Endothelial cell of umbilical vein (primary cell): ENCODE measurements at regions not wholly inside any gene's neighbourhood (a gene's known extent, or its start where the extent isn't known, plus 50 kb on each side); places are given as distances from the start of the nearest gene placed in this dataset.

Source experiments
- BruUV-seq: library from RNA; stranded (reverse); fragments of 400-500 nt; replicated peaks from 2 replicates; lab custom pipeline; 2021; lab: Mats Ljungman, UMichigan
- CTCF ChIA-PET: fragments of 300-600, 350-600 bp; sonication (Branson Sonifier 250); formaldehyde crosslinking; loops from one replicate; lab custom pipeline; 2021; ENCODE audit warnings: antibody characterized with exemption, inconsistent platforms; lab: Charles Lee
- POLR2A ChIA-PET: fragments of 300-600, 350-600 bp; sonication (Branson Sonifier 250); formaldehyde crosslinking; loops from one replicate; lab custom pipeline; 2021; ENCODE audit warnings: antibody characterized with exemption, inconsistent platforms; lab: Charles Lee
- DNase-seq: peaks from one replicate; pipeline ENCODE4 v3.0.0-alpha.2; 2011; ENCODE audit warnings: low read depth, low spot score
- FAIRE-seq: peaks from 2 replicates; lab custom pipeline; 2011; peaks lifted over from hg19 to GRCh38; lab: Jason Lieb, UNC
- H2AFZ ChIP-seq: 2 replicates; pipeline ENCODE4 v1.6.0; 2012; ENCODE audit warnings: low read depth, low read length, control low read depth, inconsistent platforms
- H3K27ac ChIP-seq: 2 replicates; pipeline ENCODE4 v1.5.1; 2011; ENCODE audit warnings: low read depth, mild to moderate bottlenecking, control low read depth, low read length, moderate library complexity; ENCODE audit not compliant: insufficient read depth
- H3K27me3 ChIP-seq, 2 experiments: 2 replicates each; pipeline versions ENCODE4 v1.6.0 to v1.6.1; 2011; ENCODE audit warnings: low read length in 2 of 2, mixed read lengths in 1 of 2; ENCODE audit not compliant: control insufficient read depth in 2 of 2, insufficient read depth in 2 of 2
- H3K36me3 ChIP-seq, 2 experiments: 2 replicates in 1 of 2; 3 replicates in 1 of 2; pipeline ENCODE4 v1.5.1; 2011; ENCODE audit warnings: low read length in 2 of 2, mild to moderate bottlenecking in 1 of 2, moderate library complexity in 1 of 2; ENCODE audit not compliant: control insufficient read depth in 2 of 2, insufficient read depth in 2 of 2; ENCODE audit errors: extremely low read depth in 1 of 2
- H3K4me1 ChIP-seq: 3 replicates; pipeline ENCODE4 v1.5.1; 2011; ENCODE audit warnings: mild to moderate bottlenecking, low read length; ENCODE audit not compliant: control insufficient read depth, insufficient read depth; ENCODE audit errors: extremely low read depth
- H3K4me2 ChIP-seq: 2 replicates; pipeline ENCODE4 v1.6.1; 2011; ENCODE audit warnings: low read length, control low read depth, mixed read lengths; ENCODE audit not compliant: insufficient read depth
- H3K4me3 ChIP-seq, 3 experiments: fragments of 200-600 bp in 1 of 3; sonication (generic), shearing (Covaris generic) in 1 of 3; replicated peaks in 1 of 3; 2 replicates each; pipeline ENCODE4 v1.5.1; 2011 to 2016; ENCODE audit warnings: control low read depth in 3 of 3, low read length in 3 of 3, mild to moderate bottlenecking in 2 of 3, inconsistent platforms in 1 of 3, low read depth in 1 of 3, moderate library complexity in 1 of 3; ENCODE audit not compliant: insufficient read depth in 1 of 3
- H3K79me2 ChIP-seq: 2 replicates; pipeline ENCODE4 v1.6.0; 2012; ENCODE audit warnings: low read length, inconsistent platforms; ENCODE audit not compliant: control insufficient read depth, insufficient read depth
- H3K9ac ChIP-seq: replicated peaks from 2 replicates; pipeline ENCODE3; 2011; ENCODE audit warnings: low read length, control low read depth; ENCODE audit not compliant: insufficient read depth; ENCODE audit errors: extremely low read depth
- H3K9me1 ChIP-seq: replicated peaks from 3 replicates; pipeline ENCODE4 v1.6.0; 2011; ENCODE audit warnings: mild to moderate bottlenecking, low read length; ENCODE audit not compliant: control insufficient read depth, insufficient read depth; ENCODE audit errors: extremely low read depth
- H3K9me3 ChIP-seq: replicated peaks from 2 replicates; pipeline ENCODE4 v1.5.1; 2012; ENCODE audit warnings: low read length, inconsistent platforms; ENCODE audit not compliant: control insufficient read depth, insufficient read depth
- H4K20me1 ChIP-seq: replicated peaks from 2 replicates; pipeline ENCODE3; 2011; ENCODE audit warnings: mild to moderate bottlenecking, low read length; ENCODE audit not compliant: control insufficient read depth, insufficient read depth; ENCODE audit errors: extremely low read depth
- EZH2 ChIP-seq: IDR thresholded peaks from 2 replicates; pipeline ENCODE4 v1.6.1; 2012; ENCODE audit warnings: borderline replicate concordance, low read depth, mild to moderate bottlenecking, moderate library complexity, low read length, inconsistent platforms; ENCODE audit not compliant: severe bottlenecking
- FOS ChIP-seq: IDR thresholded peaks from 2 replicates; pipeline ENCODE4 v1.6.1; 2011; ENCODE audit warnings: mild to moderate bottlenecking, low read length, moderate library complexity, borderline replicate concordance; ENCODE audit not compliant: insufficient read depth
- GATA2 ChIP-seq: IDR thresholded peaks from 2 replicates; pipeline ENCODE4 v1.7.0; 2011; ENCODE audit warnings: low read depth, mild to moderate bottlenecking, moderate library complexity, mixed read lengths, low read length; ENCODE audit not compliant: insufficient read length, insufficient read depth
- JUN ChIP-seq: IDR thresholded peaks from 2 replicates; pipeline ENCODE4 v1.6.1; 2011; ENCODE audit warnings: borderline replicate concordance, low read depth; ENCODE audit not compliant: insufficient read length, insufficient read depth
- MYC ChIP-seq: IDR thresholded peaks from one replicate; pipeline ENCODE4 v1.6.1; 2011; ENCODE audit warnings: mild to moderate bottlenecking, low read depth, low read length
- POLR2A ChIP-seq: IDR thresholded peaks from 2 replicates; pipeline ENCODE4 v1.6.1; 2012; ENCODE audit warnings: low read depth, mild to moderate bottlenecking, control low read depth, low read length
- POLR2AphosphoS5 ChIP-seq: IDR thresholded peaks from 2 replicates; pipeline ENCODE4 v1.6.1; 2012; ENCODE audit warnings: low read depth, mild to moderate bottlenecking, control low read depth, low read length, moderate library complexity; ENCODE audit not compliant: insufficient read depth
- dilution Hi-C: fragments of 300-500 bp; cut with MboI; formaldehyde crosslinking; loops from one replicate; pipeline ENCODE4 v1.15.0; 2019; ENCODE audit warnings: low sequenced_read_pairs; ENCODE audit not compliant: extremely low pct_ligation_motif_present
- intact Hi-C: fragments of 100-400 bp; cut with micrococcal nuclease; formaldehyde crosslinking; loops from one replicate; pipeline ENCODE4 v1.10.0; 2022
- TF ChIP-seq, protein P1 (sequence below), 2 donors: IDR thresholded peaks; 1 replicate in 1 of 2; 2 replicates in 1 of 2; pipeline ENCODE4 v1.5.1; 2011; ENCODE audit warnings: low read length in 2 of 2, mild to moderate bottlenecking in 2 of 2, moderate library complexity in 2 of 2, control low read depth in 1 of 2, inconsistent platforms in 1 of 2, low read depth in 1 of 2; ENCODE audit not compliant: insufficient read depth in 1 of 2; ENCODE audit errors: extremely low read depth in 1 of 2
- TF ChIP-seq, protein P2 (sequence below): IDR thresholded peaks from 2 replicates; pipeline ENCODE4 v1.6.1; 2011; ENCODE audit not compliant: insufficient read depth, insufficient read length

DNA sequence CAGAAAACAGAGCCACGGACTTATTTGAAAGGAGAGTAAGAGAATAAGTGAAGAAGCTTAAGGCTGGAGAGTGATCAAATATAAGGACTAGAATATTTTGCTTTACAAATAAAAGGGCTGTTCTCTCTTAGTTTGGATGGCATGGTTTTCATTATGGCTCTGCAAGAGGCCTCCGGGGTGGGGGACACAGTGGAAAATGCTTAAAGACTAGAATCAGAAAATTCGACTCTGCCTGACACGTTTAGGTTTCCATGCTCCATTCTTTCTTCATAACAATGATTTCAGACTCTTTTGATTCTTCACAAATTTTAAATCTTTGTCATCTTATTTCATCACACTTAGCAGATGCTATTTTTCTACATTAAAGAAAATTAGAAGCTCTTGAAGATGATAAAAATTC, 632.4 kb upstream of the BOD1L1 start:
- dilution Hi-C loops: no loop called here
- no peaks in the 10 kb centered on the region for H4K20me1 ChIP-seq
- H2AFZ ChIP-seq: no peak overlapping the region
- H3K4me1 ChIP-seq: no peaks in the 10 kb centered on the region
- FAIRE-seq: no peak
- intact Hi-C loops: no loop called here
- no peaks in the 10 kb centered on the region for H3K36me3 ChIP-seq
- H3K9ac ChIP-seq: no peak overlapping the region
- no peaks in the 10 kb centered on the region for H3K27me3 ChIP-seq
- ChIA-PET CTCF (interaction anchor here (1.4 kb wide), 1 partner anchor 606 kb away, joined by 3 read pairs; no protein-coding TSS in a partner anchor), POLR2A (no interaction called here)
- no peaks in the 10 kb centered on the region for H3K9me3 ChIP-seq
- no peak for DNase-seq
- no peaks in the 10 kb centered on the region for H3K79me2 ChIP-seq
- H3K9me1 ChIP-seq: no peaks in the 10 kb centered on the region
- TF ChIP-seq POLR2A (no peak), MYC (no peak), JUN (no peak), GATA2 (no peak), EZH2 (no peak), POLR2AphosphoS5 (no peak), FOS (no peak)
- TF ChIP-seq, protein P1, sequence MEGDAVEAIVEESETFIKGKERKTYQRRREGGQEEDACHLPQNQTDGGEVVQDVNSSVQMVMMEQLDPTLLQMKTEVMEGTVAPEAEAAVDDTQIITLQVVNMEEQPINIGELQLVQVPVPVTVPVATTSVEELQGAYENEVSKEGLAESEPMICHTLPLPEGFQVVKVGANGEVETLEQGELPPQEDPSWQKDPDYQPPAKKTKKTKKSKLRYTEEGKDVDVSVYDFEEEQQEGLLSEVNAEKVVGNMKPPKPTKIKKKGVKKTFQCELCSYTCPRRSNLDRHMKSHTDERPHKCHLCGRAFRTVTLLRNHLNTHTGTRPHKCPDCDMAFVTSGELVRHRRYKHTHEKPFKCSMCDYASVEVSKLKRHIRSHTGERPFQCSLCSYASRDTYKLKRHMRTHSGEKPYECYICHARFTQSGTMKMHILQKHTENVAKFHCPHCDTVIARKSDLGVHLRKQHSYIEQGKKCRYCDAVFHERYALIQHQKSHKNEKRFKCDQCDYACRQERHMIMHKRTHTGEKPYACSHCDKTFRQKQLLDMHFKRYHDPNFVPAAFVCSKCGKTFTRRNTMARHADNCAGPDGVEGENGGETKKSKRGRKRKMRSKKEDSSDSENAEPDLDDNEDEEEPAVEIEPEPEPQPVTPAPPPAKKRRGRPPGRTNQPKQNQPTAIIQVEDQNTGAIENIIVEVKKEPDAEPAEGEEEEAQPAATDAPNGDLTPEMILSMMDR (IDR thresholded peaks at IDR 0.05; ENCODE audit: extremely low read depth in 1 of 2, insufficient read depth in 1 of 2, low read depth in 1 of 2, low read length in 2 of 2): no peak
- TF ChIP-seq, protein P2, sequence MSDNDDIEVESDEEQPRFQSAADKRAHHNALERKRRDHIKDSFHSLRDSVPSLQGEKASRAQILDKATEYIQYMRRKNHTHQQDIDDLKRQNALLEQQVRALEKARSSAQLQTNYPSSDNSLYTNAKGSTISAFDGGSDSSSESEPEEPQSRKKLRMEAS: no peak
- no peak overlapping the region for H3K4me3 ChIP-seq
- no peak overlapping the region for H3K4me2 ChIP-seq
- no peak overlapping the region for H3K27ac ChIP-seq
- BruUV-seq: no TSS peak
